HepG2 (cell line): ENCODE measurements at regions not wholly inside any gene's neighbourhood (a gene's known extent, or its start where the extent isn't known, plus 50 kb on each side); places are given as distances from the start of the nearest gene placed in this dataset.

Experiments
- ATAC-seq: fragments of 200-7000 bp; cut with Tn5 transposase; 3 replicates; pipeline ENCODE4 v1.9.1; 2020; ENCODE audit warnings: mild to moderate bottlenecking, moderate library complexity
- BruUV-seq: library from RNA; stranded (reverse); fragments of 400-500 nt; replicated peaks from 2 replicates; lab custom pipeline; 2021; lab: Mats Ljungman, UMichigan
- CTCF ChIA-PET: fragments of 300-600 bp; formaldehyde crosslinking; extraction: SDS; loops from one replicate; lab custom pipeline; 2021; ENCODE audit warnings: low total read pairs, inconsistent platforms, low intra/inter-chr PET ratio; lab: Yijun Ruan, JAX
- POLR2A ChIA-PET: fragments of 350-600 bp; sonication (Branson Sonifier 250); formaldehyde crosslinking; loops from one replicate; lab custom pipeline; 2020; ENCODE audit warnings: antibody characterized with exemption, inconsistent platforms; lab: Yijun Ruan, JAX
- DNase-seq: peaks from one replicate; pipeline ENCODE4 v3.0.0-alpha.2; 2015; ENCODE audit warnings: low spot score
- FAIRE-seq: peaks from 3 replicates; lab custom pipeline; 2011; peaks lifted over from hg19 to GRCh38; lab: Jason Lieb, UNC
- H2AFZ ChIP-seq: one replicate; pipeline ENCODE4 v1.6.1; 2011; ENCODE audit warnings: low read length, inconsistent platforms
- H3K27ac ChIP-seq: fragments of 300-600 bp; 3 replicates; pipeline ENCODE4 v1.8.0; 2011; ENCODE audit warnings: mixed run types, mild to moderate bottlenecking, mixed read lengths, low read length, inconsistent platforms; ENCODE audit not compliant: insufficient read depth; ENCODE audit errors: extremely low read length
- H3K27me3 ChIP-seq, 2 experiments: fragments of 200-600 bp in 1 of 2; 2 replicates in 1 of 2; 3 replicates in 1 of 2; pipeline versions ENCODE4 v1.6.0 to v1.8.0; 2011; ENCODE audit warnings: low read length in 2 of 2, mild to moderate bottlenecking in 2 of 2, moderate library complexity in 2 of 2, inconsistent platforms in 1 of 2; ENCODE audit not compliant: insufficient read depth in 2 of 2, control insufficient read depth in 1 of 2
- H3K36me3 ChIP-seq, 2 experiments: fragments of 200-600 bp in 1 of 2; replicated peaks in 1 of 2; 2 replicates in 1 of 2; 3 replicates in 1 of 2; pipeline versions ENCODE4 v1.5.1 to v1.8.0; 2011; ENCODE audit warnings: low read length in 2 of 2, inconsistent platforms in 1 of 2; ENCODE audit not compliant: insufficient read depth in 2 of 2, control insufficient read depth in 1 of 2
- H3K4me1 ChIP-seq: 2 replicates; pipeline ENCODE4 v1.5.1; 2012; ENCODE audit warnings: low read length, inconsistent platforms; ENCODE audit not compliant: insufficient read depth
- H3K4me2 ChIP-seq: 2 replicates; pipeline ENCODE4 v1.6.0; 2011; ENCODE audit warnings: low read depth, low read length, inconsistent platforms
- H3K4me3 ChIP-seq, 3 experiments: fragments of 200-600 bp in 1 of 3; sonication (generic), shearing (Covaris generic) in 1 of 3; replicated peaks in 1 of 3; 2 replicates each; pipeline ENCODE4 v1.5.1; 2011 to 2016; ENCODE audit warnings: low read length in 3 of 3, inconsistent platforms in 2 of 3, low read depth in 2 of 3, mild to moderate bottlenecking in 2 of 3, control low read depth in 1 of 3, mixed read lengths in 1 of 3; ENCODE audit not compliant: insufficient read depth in 1 of 3
- H3K79me2 ChIP-seq: one replicate; pipeline ENCODE4 v1.6.1; 2011; ENCODE audit warnings: low read length, inconsistent platforms; ENCODE audit not compliant: insufficient read depth
- H3K9ac ChIP-seq: 2 replicates; pipeline ENCODE4 v1.6.0; 2011; ENCODE audit warnings: mild to moderate bottlenecking, low read depth, low read length, inconsistent platforms; ENCODE audit not compliant: insufficient read depth
- H3K9me3 ChIP-seq: 2 replicates; pipeline ENCODE4 v1.5.1; 2012; ENCODE audit warnings: mild to moderate bottlenecking, low read length
- H4K20me1 ChIP-seq: 2 replicates; pipeline ENCODE4 v1.6.0; 2011; ENCODE audit warnings: inconsistent platforms, mild to moderate bottlenecking, low read length, moderate library complexity; ENCODE audit not compliant: insufficient read depth
- DMAP1 ChIP-seq: IDR thresholded peaks from 2 replicates; pipeline ENCODE4 v1.6.1; 2016
- GATA4 ChIP-seq: sonication (generic); IDR thresholded peaks from 2 replicates; pipeline ENCODE4 v1.6.1; 2016; ENCODE audit warnings: antibody characterized with exemption, low read depth, borderline replicate concordance
- MED8 ChIP-seq: sonication (generic); formaldehyde crosslinking; IDR thresholded peaks from 2 replicates; pipeline ENCODE4 v1.8.1; 2023; ENCODE audit warnings: mild to moderate bottlenecking, missing genetic modification reagents; ENCODE audit not compliant: insufficient replicate concordance
- WGBS: methylation state at CpG from one replicate; pipeline ENCODE4 v1.1.6; 2017; ENCODE audit warnings: low lambda C conversion rate; 5-methylcytosine and 5-hydroxymethylcytosine counted together
- in situ Hi-C: cut with HindIII; loops from 2 replicates; pipeline ENCODE4 v1.10.0; 2017; ENCODE audit warnings: low pct_unique_long_range_greater_than_20kb; ENCODE audit not compliant: extremely low pct_ligation_motif_present
- intact Hi-C: fragments of 100-400 bp; cut with micrococcal nuclease; formaldehyde crosslinking; loops from one replicate; pipeline ENCODE4 v1.10.0; 2022; ENCODE audit not compliant: unreplicated experiment
- TF ChIP-seq, protein P1 (sequence below): sonication (generic); formaldehyde crosslinking; IDR thresholded peaks from 2 replicates; pipeline ENCODE4 v1.4.0; 2020; ENCODE audit warnings: missing genetic modification reagents
- TF ChIP-seq, protein P2 (sequence below): sonication (generic); formaldehyde crosslinking; IDR thresholded peaks from 2 replicates; pipeline ENCODE4 v1.5.1; 2020; ENCODE audit warnings: mild to moderate bottlenecking, missing genetic modification reagents, moderate library complexity

DNA sequence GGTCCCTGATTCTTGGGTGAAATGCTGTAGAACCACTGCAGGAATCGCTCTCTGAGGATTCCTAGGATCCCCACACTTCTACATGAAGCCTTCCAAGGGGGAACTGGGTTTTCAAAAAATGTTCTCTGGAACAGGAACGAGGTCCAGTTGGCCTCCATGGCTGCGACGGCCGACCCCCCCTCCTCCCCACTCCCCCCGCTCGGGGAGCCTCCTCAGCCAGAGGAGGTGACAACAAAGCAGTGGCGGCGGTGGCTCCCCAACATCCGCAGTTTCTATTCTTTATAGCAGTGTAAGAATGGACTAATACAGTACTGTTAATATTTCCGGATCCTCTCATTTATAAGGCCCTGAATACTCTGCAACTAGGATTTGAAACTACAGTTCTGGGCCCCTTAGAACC, 84.0 kb upstream of the PLAAT1 start:
- intact Hi-C loops, result loop anchor here (1.0 kb wide), 1 partner anchor 10 kb away; no protein-coding TSS in a partner anchor
- POLR2A ChIA-PET, result no interaction called here
- CTCF ChIA-PET, result no interaction called here
- Histone ChIP-seq H2AFZ (no peak overlapping the region), H3K9me3 (no peaks in the 10 kb centered on the region), H3K9ac (no peak overlapping the region), H3K79me2 (no peaks in the 10 kb centered on the region), H4K20me1 (no peaks in the 10 kb centered on the region), H3K4me2 (no peak overlapping the region), H3K27ac (no peak overlapping the region), H3K36me3 (no peaks in the 10 kb centered on the region), H3K27me3 (no peaks in the 10 kb centered on the region), H3K4me1 (no peaks in the 10 kb centered on the region), H3K4me3 (no peak overlapping the region)
- no TSS peak for BruUV-seq
- WGBS, result 14% methylated on average over 8 of the region's 11 CpGs
- DNase-seq (no peak), FAIRE-seq (no peak), ATAC-seq (no peak)
- in situ Hi-C loops, result no loop called here
- TF ChIP-seq, protein P1, sequence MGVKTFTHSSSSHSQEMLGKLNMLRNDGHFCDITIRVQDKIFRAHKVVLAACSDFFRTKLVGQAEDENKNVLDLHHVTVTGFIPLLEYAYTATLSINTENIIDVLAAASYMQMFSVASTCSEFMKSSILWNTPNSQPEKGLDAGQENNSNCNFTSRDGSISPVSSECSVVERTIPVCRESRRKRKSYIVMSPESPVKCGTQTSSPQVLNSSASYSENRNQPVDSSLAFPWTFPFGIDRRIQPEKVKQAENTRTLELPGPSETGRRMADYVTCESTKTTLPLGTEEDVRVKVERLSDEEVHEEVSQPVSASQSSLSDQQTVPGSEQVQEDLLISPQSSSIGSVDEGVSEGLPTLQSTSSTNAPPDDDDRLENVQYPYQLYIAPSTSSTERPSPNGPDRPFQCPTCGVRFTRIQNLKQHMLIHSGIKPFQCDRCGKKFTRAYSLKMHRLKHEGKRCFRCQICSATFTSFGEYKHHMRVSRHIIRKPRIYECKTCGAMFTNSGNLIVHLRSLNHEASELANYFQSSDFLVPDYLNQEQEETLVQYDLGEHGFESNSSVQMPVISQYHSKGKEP, result no peak
- TF ChIP-seq MED8 (CRISPR knock-in tag) (no peak), GATA4 (no peak), DMAP1 (no peak)
- TF ChIP-seq, protein P2, sequence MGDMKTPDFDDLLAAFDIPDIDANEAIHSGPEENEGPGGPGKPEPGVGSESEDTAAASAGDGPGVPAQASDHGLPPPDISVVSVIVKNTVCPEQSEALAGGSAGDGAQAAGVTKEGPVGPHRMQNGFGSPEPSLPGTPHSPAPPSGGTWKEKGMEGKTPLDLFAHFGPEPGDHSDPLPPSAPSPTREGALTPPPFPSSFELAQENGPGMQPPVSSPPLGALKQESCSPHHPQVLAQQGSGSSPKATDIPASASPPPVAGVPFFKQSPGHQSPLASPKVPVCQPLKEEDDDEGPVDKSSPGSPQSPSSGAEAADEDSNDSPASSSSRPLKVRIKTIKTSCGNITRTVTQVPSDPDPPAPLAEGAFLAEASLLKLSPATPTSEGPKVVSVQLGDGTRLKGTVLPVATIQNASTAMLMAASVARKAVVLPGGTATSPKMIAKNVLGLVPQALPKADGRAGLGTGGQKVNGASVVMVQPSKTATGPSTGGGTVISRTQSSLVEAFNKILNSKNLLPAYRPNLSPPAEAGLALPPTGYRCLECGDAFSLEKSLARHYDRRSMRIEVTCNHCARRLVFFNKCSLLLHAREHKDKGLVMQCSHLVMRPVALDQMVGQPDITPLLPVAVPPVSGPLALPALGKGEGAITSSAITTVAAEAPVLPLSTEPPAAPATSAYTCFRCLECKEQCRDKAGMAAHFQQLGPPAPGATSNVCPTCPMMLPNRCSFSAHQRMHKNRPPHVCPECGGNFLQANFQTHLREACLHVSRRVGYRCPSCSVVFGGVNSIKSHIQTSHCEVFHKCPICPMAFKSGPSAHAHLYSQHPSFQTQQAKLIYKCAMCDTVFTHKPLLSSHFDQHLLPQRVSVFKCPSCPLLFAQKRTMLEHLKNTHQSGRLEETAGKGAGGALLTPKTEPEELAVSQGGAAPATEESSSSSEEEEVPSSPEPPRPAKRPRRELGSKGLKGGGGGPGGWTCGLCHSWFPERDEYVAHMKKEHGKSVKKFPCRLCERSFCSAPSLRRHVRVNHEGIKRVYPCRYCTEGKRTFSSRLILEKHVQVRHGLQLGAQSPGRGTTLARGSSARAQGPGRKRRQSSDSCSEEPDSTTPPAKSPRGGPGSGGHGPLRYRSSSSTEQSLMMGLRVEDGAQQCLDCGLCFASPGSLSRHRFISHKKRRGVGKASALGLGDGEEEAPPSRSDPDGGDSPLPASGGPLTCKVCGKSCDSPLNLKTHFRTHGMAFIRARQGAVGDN (CRISPR knock-in tag), result no peak
